ENCODE measurements at regions not wholly inside any gene's neighbourhood (a gene's known extent, or its start where the extent isn't known, plus 50 kb on each side); places are given as distances from the start of the nearest gene placed in this dataset.

DNA sequence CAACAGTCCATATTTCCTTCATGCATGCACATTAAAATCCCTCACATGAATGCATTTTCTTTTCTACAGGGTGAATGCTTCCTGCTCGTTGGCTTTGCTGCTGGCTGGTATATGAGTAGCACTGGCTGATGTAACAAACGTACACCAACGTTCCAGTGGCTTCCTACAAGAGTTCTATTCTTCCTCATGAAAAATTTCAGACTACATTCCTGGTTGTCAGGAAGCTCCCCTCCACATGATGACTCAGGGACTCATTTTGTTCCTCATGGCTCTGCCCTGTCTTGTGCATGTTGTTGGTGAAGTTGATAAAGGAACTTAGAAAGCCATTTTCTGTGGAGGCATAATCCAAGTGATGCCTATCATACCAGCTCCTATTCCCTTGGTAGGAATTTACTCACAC, 470.7 kb upstream of the KLF6 start:
- H3K79me2 ChIP-seq (ENCODE audit: control insufficient read depth, insufficient read depth, low read length): no peaks in the 10 kb centered on the region
- H3K27me3 ChIP-seq (ENCODE audit: control insufficient read depth in 2 of 2, insufficient read depth in 2 of 2, low read length in 2 of 2): no peaks in the 10 kb centered on the region
- no peak for TF ChIP-seq CTCF (IDR thresholded peaks at IDR 0.05; ENCODE audit: extremely low read depth in 1 of 2, insufficient read depth in 1 of 2, low read depth in 1 of 2, low read length in 2 of 2)
- TF ChIP-seq, protein P1, sequence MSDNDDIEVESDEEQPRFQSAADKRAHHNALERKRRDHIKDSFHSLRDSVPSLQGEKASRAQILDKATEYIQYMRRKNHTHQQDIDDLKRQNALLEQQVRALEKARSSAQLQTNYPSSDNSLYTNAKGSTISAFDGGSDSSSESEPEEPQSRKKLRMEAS (IDR thresholded peaks at IDR 0.05; ENCODE audit: insufficient read depth, insufficient read length): no peak
- TF ChIP-seq FOS (IDR thresholded peaks at IDR 0.05; ENCODE audit: borderline replicate concordance, insufficient read depth, low read length): no peak
- no peak for TF ChIP-seq POLR2AphosphoS5 (IDR thresholded peaks at IDR 0.05; ENCODE audit: insufficient read depth, low read depth, low read length)
- TF ChIP-seq GATA2 (IDR thresholded peaks at IDR 0.05; ENCODE audit: insufficient read depth, insufficient read length, low read depth, low read length): no peak
- no peak for TF ChIP-seq JUN (IDR thresholded peaks at IDR 0.05; ENCODE audit: borderline replicate concordance, insufficient read depth, insufficient read length, low read depth)
- no peak for TF ChIP-seq EZH2 (IDR thresholded peaks at IDR 0.05; ENCODE audit: borderline replicate concordance, low read depth, low read length, severe bottlenecking)
- no peak for TF ChIP-seq MYC (IDR thresholded peaks at IDR 0.05; ENCODE audit: low read depth, low read length)
- no peak for TF ChIP-seq POLR2A (IDR thresholded peaks at IDR 0.05; ENCODE audit: low read depth, low read length)
- intact Hi-C loops (cut with micrococcal nuclease) (no loop called here), dilution Hi-C loops (cut with MboI; ENCODE audit: extremely low pct_ligation_motif_present, low sequenced_read_pairs) (no loop called here)
- H3K9ac ChIP-seq (replicated peaks; ENCODE audit: extremely low read depth, insufficient read depth, low read length): no peak overlapping the region
- H3K4me2 ChIP-seq (ENCODE audit: insufficient read depth, low read length): no peak overlapping the region
- DNase-seq (ENCODE audit: low read depth, low spot score) (no peak), FAIRE-seq (no peak)
- no peak overlapping the region for H3K27ac ChIP-seq (ENCODE audit: insufficient read depth, low read depth, low read length)
- H4K20me1 ChIP-seq (replicated peaks; ENCODE audit: control insufficient read depth, extremely low read depth, insufficient read depth, low read length): no peaks in the 10 kb centered on the region
- H3K4me1 ChIP-seq (ENCODE audit: control insufficient read depth, extremely low read depth, insufficient read depth, low read length): peaks cover 8% of the 10 kb centered on the region
- H3K36me3 ChIP-seq (ENCODE audit: control insufficient read depth in 2 of 2, extremely low read depth in 1 of 2, insufficient read depth in 2 of 2, low read length in 2 of 2): no peaks in the 10 kb centered on the region
- BruUV-seq (replicated peaks): no TSS peak
- H3K9me1 ChIP-seq (replicated peaks; ENCODE audit: control insufficient read depth, extremely low read depth, insufficient read depth, low read length): no peaks in the 10 kb centered on the region
- ChIA-PET POLR2A (interaction anchor here (0.5 kb wide), 1 partner anchor 153 kb away, joined by 3 read pairs; no protein-coding TSS in a partner anchor), CTCF (interaction anchor here (1.2 kb wide), 1 partner anchor 9 kb away, joined by 3 read pairs; no protein-coding TSS in a partner anchor)
- H2AFZ ChIP-seq (ENCODE audit: low read depth, low read length): no peak overlapping the region
- H3K4me3 ChIP-seq (replicated peaks in 1 of 3; ENCODE audit: insufficient read depth in 1 of 3, low read depth in 1 of 3, low read length in 3 of 3): no peak overlapping the region
- H3K9me3 ChIP-seq (replicated peaks; ENCODE audit: control insufficient read depth, insufficient read depth, low read length): no peaks in the 10 kb centered on the region
